NCI-H2029 (cell line): ENCODE measurements at regions not wholly inside any gene's neighbourhood (a gene's known extent, or its start where the extent isn't known, plus 50 kb on each side); places are given as distances from the start of the nearest gene placed in this dataset.
"Not testable (repeated sequence)": the region's sequence is repeated elsewhere in the genome, so short reads cannot be mapped to it uniquely, and the experiment has no call there.

ENCODE experiments used
- DNase-seq: peaks from one replicate; lab custom pipeline; 2025; lab: John Stamatoyannopoulos, UW

DNA sequence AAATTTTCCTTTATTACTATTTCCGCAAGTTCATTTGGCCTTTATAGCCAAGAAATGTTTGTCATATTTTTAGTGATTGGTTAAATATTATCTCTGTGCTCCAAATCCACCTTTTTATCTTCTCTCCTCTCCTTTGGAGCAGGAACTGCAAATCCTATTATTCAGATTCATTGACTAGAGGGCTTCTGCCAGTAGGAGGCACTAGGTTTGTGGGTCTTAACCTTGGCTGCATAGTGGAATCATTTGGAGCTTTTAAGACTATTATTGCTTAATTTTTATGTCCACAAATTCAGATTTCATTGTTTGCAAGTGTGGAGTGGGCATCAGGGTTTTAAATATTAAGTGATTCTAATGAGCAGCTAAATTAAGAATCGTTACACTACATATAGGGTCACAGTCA is 75.3 kb upstream of the SYT10 start:
- DNase-seq, result no peak

GRCh38 chr12:33519566-33519965 is 79.9 kb upstream of the SYT10 start:
- no peak for DNase-seq

- peak; percentile 61 for DNase-seq
Measured at GRCh38 chr12:33520505-33521302, 81.1 kb upstream of the SYT10 start.

GRCh38 chr12:33529031-33529430 is 89.4 kb upstream of the SYT10 start:
- DNase-seq, result no peak

- DNase-seq, result no peak
Measured at GRCh38 chr12:33529810-33530209, 90.2 kb upstream of the SYT10 start.

DNA sequence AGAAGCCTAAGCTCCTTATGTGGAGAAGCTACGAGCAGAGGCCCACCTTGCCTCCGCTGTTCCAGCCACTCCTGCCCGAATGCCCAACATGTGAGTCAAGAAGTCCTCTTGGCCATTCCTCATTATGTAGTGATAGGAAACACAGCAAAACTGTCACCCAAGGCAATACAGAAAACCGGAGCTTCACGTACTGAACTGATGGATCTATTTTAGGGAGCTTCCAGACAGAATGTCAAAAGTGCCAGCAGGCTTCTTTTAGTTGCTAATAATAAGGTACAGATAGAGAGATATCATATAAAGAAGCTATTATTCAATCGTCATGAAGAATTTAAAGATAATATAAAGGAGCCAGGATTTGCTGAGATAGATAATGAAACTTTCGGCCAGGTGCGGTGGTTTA is 91.6 kb upstream of the SYT10 start:
- DNase-seq, result no peak

GRCh38 chr12:33533527-33533926 is 93.9 kb upstream of the SYT10 start:
- no peak for DNase-seq

- no peak for DNase-seq
Measured at GRCh38 chr12:33536431-33536830, 96.8 kb upstream of the SYT10 start.

DNA sequence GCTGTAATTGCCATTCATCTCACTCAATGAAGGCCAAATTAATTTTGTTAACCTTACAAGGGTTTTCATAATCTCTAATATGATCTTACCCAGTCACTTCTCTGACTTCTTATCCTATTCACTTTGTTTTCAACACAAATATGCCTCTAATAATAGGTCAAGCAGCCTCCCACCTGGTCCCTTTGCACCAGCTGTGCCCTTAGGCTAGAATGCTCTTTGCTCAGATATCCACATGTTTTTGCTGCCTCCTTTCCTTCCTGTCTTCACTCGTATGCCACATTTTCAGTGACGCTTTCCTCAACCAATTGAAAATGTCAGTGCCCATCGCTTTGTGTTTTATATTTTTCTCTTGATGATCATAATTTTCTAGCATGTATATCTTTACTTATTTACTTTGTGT is 106.4 kb upstream of the SYT10 start:
- no peak for DNase-seq

DNA sequence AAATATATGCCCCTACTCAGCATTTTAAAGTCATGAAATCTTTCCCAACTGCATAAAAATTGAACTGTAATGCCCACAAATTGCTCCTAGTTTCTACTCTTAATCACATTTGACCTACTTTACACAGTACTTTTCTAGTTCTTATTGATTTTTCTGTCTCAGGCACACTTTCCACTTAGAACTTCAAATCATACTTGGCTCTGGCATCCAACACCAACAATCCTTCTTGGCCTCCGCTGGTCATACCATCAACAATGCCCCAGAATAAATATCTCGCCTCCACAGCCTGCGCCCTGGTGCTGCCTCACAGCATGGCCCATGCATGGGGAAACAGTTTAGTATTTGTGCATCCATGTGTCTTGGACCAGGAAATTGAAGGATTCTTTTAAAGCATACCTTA is 107.5 kb upstream of the SYT10 start:
- DNase-seq, result no peak

GRCh38 chr12:33550214-33550613 is 110.6 kb upstream of the SYT10 start:
- not testable (repeated sequence) for DNase-seq

DNA sequence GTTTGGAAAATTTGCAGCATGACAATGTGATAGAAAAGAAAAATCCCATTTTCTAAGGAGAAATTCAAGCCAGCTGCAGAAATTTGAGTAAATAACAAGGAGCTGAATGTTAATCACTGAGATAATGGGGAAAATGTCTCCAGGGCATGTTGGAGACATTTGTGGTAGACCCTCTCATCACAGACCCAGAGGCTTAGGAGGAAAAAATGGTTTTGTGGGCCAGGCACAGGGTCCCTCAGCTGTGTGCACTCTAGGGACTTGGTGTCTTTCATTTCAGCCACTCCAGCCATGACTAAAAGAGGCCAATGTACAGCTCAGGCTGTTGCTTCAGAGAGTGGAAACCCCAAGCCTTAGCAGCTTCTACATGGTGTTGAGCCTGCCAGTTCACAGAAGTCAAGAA is 111.4 kb upstream of the SYT10 start:
- no peak for DNase-seq

DNA sequence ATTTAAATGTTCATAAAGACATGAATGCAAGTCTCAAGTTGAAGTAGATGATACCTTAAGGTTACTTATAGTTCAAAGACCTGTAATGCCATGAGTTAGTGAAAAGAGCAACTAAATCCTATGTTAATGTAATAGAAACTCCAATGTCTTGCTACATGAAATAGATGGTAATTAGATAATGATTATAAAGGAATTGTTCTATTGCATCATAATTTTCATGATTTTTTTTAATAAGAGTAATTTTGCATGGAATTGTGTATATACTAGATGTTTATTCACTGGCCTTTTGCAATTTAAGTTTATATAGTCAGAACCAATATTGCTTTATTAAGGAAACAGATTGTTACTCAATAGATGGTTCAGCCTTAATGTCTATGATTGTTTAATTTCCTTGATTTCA is 115.5 kb upstream of the SYT10 start:
- no peak for DNase-seq

DNA sequence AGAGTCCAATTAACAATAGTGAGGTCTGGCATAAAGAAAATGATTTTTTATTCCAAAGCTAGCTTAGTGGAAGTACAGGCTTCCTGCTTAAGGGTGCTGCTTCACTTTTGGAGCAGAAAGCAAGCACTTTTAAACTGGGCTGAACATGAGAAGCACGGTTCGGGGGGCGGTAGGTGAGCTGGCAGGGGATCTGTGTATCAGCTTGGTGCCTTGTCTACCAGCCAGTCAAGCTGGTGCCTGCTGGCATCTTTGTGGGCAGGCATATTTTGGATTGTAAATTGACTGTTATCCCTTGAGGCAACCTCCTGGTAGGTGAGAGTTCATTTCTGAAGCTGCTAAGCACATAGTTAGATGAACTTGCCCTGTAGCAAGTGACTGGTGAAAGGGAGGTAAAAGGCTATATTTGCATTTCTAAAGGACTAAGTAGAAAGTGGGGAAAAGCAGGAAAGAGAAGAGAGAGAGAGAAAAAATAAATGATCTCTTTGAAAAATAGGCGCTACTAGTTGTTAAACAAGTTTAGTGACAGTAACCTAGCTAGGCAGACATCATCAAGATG is 121.1 kb upstream of the SYT10 start:
- no peak for DNase-seq

GRCh38 chr12:33562401-33562800 is 122.8 kb upstream of the SYT10 start:
- no peak for DNase-seq

DNA sequence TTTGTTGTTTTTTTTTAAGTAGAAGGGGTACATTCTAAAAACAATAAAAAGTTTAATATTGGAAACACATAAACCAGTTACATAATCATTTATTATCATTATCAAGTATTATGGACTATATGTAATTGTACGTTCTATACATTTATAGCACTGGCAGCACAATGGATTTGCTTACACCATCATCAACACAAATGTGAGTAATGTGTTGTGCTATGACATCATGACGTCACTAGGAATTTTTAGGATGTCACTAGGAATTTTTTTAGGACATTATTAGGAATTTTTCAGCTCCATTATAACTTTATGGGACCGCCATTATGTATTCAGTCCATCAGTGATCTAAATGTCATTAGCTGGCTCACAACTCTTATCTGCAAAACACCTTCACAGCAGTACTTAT is 126.8 kb upstream of the SYT10 start:
- DNase-seq, result no peak

- no peak for DNase-seq
Measured at GRCh38 chr12:33575346-33575745, 135.7 kb upstream of the SYT10 start.

DNA sequence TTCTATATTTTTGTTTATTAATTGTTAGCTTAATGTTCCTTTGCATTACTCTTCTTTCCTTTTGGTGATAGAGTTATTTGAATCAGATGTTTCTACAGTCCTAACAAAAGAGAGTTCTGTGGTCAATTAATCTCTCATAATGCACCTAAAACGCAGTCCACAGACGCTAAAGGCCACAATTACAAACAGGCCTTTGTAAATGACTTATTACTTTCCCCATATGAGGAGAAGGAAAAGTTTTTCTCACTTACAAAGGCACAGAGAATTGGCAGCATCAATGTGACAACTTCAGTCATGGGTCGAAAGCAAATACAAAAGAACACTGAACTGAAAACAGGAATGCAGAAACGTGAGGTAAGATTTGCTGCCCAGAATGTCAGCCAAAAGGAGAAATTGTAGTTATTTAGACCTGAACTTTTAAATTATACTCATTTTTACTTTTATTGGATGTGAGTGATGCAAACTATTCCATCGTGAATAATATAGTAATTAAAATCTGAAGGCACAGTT is 142.0 kb upstream of the SYT10 start:
- no peak for DNase-seq

GRCh38 chr12:33586576-33586975 is 147.0 kb upstream of the SYT10 start:
- DNase-seq, result no peak

GRCh38 chr12:33587354-33587753 is 147.7 kb upstream of the SYT10 start:
- DNase-seq, result no peak

DNA sequence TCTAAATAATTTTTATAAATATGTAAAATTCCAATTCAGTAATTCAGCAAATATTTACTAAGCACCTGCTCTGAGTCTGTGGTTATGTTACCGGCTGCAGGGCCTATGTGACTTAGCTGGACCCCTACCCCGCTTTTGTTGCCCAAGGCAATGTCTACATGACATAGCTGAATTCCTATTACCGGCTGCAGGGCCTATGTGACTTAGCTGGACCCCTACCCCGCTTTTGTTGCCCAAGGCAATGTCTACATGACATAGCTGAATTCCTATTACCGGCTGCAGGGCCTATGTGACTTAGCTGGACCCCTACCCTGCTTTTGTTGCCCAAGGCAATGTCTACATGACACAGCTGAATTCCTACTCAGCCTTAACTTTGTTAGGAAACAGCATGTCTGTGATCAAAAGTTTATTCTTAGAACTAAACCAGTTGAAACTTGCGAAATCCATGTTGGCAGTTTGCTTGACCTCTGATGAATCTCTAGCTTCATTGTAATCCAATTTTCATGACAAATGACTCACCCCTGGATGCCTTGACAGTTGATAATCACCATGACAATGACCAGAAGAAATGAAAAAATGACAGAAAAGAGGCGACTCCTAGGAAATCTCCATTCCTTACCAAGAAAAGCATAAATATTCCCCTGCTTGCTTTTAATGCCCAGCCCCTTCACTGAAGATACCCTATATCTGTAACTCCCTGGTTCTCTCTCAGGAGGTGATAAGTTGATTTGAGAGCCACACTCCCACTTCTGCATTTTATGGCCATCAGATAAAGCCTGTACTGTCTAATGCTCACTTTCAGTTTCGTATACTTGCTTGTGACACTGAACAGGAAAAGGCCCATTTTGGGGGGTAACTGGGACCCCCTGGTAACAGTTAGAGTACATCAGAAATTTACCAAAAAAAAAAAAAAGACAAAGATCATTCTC is 148.4 kb upstream of the SYT10 start:
- no peak for DNase-seq

- no peak for DNase-seq
Measured at GRCh38 chr12:33588725-33589405, 149.2 kb upstream of the SYT10 start.
